D721Med (cell line): ENCODE measurements at regions not wholly inside any gene's neighbourhood (a gene's known extent, or its start where the extent isn't known, plus 50 kb on each side); places are given as distances from the start of the nearest gene placed in this dataset.

Source experiments
- DNase-seq: peaks from one replicate; pipeline ENCODE4 v3.0.0; 2011; ENCODE audit warnings: low spot score; ENCODE audit not compliant: insufficient read length
- FAIRE-seq: peaks from 2 replicates; lab custom pipeline; 2011; peaks lifted over from hg19 to GRCh38; lab: Jason Lieb, UNC
- TF ChIP-seq, protein P1 (sequence below): IDR thresholded peaks from 2 replicates; pipeline ENCODE4 v1.5.1; 2012; ENCODE audit warnings: mild to moderate bottlenecking, control low read depth; ENCODE audit not compliant: insufficient read depth; ENCODE audit errors: missing control alignments

DNA sequence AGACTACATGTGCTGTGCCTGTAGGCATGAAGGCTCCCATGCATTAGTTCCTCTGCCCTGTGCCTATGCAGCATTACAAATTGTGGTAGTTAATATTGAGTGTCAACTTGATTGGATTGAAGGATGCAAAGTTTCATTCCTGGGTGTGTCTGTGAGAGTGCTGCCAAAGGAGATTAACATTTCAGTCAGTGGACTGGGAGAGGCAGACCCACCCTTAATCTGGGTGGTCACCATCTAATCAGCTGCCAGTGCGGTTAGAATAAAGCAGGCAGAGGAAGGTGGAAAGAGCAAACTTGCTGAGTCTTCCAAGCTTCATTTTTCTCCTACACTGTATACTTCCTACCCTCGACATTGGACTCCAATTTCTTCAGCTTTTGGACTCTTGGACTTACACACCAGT lies 460.2 kb upstream of the SMIM31 start:
- TF ChIP-seq, protein P1, sequence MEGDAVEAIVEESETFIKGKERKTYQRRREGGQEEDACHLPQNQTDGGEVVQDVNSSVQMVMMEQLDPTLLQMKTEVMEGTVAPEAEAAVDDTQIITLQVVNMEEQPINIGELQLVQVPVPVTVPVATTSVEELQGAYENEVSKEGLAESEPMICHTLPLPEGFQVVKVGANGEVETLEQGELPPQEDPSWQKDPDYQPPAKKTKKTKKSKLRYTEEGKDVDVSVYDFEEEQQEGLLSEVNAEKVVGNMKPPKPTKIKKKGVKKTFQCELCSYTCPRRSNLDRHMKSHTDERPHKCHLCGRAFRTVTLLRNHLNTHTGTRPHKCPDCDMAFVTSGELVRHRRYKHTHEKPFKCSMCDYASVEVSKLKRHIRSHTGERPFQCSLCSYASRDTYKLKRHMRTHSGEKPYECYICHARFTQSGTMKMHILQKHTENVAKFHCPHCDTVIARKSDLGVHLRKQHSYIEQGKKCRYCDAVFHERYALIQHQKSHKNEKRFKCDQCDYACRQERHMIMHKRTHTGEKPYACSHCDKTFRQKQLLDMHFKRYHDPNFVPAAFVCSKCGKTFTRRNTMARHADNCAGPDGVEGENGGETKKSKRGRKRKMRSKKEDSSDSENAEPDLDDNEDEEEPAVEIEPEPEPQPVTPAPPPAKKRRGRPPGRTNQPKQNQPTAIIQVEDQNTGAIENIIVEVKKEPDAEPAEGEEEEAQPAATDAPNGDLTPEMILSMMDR: no peak
- no peak for FAIRE-seq
- no peak for DNase-seq

DNA sequence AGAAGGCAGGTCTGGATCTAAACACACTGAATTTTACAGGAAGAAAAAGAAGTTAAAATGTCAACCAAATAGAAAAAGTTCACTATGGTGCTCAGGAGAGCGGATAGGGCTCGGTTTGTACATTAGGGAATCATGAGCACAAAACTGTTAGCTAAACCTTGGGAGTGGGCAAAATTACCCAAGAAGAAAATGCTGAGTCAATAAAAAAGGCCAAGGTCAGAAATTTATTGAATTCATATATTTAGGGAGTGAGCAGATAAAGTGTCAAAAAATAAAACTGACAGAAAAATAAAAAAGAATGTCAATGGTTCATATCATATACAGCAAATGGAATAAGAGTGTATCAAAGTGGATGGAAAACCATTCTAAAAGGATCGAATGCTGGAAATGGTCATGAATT lies 452.5 kb upstream of the SMIM31 start:
- TF ChIP-seq, protein P1: no peak
- DNase-seq (no peak), FAIRE-seq (no peak)

DNA sequence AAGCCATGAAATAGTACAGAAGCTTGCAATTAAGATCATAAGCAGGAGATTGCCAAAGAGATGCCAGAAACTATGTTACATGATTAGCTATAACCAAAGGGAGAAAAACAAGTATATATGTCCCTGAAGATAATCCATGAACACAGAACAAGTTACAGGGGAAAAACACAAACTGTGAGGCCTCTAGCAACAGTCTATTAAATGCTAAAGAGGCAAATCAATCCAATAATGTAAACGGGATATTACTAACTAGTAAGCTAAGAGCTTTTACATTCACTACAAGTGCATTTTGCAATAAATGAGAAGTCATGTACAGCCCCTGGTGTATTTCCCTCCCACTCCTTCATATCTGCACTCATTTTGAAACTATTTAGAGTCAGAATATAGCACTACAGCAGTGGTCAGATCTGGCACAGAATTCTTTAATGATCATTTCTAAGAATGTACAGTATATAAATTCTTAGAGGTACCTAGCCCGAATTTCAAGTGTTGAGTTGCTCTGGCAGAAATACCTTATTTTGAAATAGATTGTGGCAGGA lies 449.8 kb upstream of the SMIM31 start:
- no peak for FAIRE-seq
- no peak for DNase-seq
- TF ChIP-seq, protein P1: no peak

DNA sequence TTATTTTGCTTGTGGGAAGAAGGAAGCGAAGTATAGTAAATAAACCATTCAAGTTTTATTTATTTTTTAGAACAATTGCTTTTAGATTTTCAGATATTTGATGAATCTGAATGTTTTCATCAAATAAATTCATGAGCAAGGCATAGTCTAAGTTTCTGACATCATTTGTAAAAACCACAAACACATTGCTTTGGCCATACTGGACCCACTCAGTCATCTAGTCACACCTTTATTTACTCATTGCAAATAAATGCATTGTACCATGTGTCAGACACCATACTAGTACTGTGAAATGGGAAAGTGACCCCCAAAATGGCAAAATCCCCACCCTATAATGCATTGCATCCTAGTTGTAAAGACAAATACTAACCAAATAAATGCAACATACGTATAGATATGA lies 449.1 kb upstream of the SMIM31 start:
- DNase-seq (no peak), FAIRE-seq (no peak)
- TF ChIP-seq, protein P1: no peak

DNA sequence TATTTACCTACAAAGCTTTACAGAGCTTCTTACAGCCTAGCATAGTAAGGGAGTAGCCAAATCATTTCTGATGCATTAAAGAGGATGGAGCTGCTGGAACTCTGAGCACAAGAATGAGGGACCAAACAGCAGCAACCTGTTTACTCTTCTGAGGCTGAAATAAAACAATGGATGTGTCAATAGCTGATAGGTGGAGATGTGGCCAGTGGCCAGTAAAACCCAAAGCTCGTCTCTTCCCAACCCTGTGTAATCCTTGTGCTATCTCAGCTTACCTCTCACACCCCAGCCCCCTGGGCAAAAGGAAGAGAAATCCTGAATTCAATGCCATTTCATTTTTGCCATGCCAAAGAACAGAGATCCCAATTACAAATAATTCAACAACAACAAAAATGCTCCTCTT lies 446.7 kb upstream of the SMIM31 start:
- DNase-seq: no peak
- TF ChIP-seq, protein P1: no peak
- no peak for FAIRE-seq

DNA sequence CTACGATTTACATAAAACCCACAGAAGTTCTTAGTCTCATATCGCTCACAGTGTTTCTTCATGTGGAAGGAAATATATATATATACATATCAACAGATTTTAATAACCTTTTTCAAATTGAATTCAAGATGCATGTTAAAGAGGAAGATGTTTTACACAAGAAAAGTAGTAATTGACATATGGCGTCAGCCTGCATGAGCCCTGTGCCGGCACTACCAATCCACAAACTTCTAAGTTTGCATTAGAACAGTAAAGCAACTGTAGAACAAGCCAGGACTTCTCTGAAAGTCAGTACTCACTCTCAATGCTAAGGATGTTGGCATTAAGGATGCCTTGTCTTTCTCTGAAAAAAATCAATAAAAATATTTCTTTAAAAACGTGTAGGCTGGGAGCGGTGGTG lies 441.3 kb upstream of the SMIM31 start:
- TF ChIP-seq, protein P1: no peak
- FAIRE-seq: no peak
- DNase-seq: no peak

DNA sequence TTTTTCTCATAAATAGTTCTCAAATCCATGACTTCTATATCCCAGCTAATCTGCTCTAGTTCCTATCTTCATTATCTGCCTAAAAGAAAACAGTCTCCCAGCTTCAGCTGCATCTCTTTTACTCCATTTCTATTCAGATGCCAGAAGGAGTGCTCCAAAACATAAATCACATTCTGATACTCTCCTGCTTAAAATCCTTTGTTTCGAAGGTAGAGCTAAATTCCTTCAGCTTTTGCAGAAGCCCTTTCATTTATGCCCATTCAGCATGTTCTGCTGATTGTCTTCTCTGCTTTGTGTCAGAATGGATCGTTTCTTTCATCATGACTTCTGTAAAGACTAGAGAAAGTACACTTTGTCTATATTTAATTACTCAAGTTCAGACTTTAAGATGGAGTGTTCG lies 440.1 kb upstream of the SMIM31 start:
- TF ChIP-seq, protein P1: no peak
- DNase-seq (no peak), FAIRE-seq (no peak)
